DMS114 treated with DMSO at 0.1 percent for 48 hours (cell line): ENCODE measurements at regions not wholly inside any gene's neighbourhood (a gene's known extent, or its start where the extent isn't known, plus 50 kb on each side); places are given as distances from the start of the nearest gene placed in this dataset.
A peak's percentile ranks its signal among the peaks of the same experiment; 100 is the strongest.

Experiments
- DNase-seq: peaks from one replicate; lab custom pipeline; 2025; ENCODE audit not compliant: unreplicated experiment; lab: John Stamatoyannopoulos, UW

DNA sequence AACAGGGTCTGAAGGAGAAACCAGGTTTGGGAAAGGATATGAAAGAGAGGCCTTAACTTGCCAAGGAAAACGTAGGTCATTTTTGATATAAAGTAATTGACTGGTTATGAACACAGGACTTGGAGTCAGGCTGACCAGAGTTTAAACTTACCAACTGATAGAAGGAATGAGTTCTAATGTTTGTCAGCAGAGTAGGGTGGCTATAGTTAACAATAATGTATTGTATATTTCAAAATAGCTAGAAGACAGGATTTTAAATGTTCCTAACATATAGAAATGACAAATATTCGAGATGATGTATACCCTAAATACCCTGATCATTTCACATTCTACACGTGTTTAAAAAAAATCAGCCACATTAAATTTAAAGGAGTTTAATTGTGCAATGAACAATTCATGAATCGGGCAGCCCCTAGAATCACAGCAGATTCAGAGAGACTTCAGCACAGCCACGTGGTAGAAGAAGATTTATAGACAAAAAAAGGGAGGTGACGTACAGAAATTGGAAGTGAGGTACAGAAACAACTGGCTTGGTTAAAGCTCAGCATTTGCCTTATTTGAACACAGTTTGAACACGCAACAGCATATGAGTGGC lies 52.5 kb upstream of the PLEKHG7 start:
- no peak for DNase-seq

DNA sequence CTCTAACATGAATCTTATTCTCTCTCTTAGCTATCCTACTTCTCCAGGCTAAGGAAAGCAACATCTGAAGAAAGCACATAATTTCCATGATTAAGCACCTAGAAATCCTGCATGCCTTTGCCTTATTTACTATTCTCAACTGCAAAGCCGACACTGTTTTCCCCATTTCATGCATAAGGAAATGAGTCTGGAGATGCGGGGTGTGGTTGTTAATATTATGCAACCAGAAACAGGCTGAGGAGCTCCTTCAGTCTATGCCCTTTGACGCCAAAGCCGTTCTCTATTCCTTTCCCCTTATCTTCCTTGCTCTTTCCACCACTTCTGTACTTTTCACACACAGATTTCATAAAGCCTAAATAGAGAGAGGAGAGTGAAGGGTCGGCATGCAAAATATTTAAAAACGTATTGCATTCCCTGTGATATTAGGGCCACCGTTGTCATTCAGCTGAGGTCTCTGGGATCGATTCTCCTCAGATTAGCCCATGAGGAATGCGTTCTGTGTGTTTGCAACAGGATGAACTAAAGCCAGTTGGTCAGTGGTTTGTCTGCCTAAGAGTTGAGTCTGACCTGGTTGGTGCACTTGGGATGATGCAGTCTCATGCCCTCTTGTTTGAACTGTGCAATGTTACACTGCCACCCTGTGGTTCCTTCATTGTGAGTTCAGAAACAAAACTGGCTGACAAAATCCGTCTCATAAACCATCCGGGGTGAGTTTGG lies 53.1 kb upstream of the PLEKHG7 start:
- peak; percentile 60 for DNase-seq

DNA sequence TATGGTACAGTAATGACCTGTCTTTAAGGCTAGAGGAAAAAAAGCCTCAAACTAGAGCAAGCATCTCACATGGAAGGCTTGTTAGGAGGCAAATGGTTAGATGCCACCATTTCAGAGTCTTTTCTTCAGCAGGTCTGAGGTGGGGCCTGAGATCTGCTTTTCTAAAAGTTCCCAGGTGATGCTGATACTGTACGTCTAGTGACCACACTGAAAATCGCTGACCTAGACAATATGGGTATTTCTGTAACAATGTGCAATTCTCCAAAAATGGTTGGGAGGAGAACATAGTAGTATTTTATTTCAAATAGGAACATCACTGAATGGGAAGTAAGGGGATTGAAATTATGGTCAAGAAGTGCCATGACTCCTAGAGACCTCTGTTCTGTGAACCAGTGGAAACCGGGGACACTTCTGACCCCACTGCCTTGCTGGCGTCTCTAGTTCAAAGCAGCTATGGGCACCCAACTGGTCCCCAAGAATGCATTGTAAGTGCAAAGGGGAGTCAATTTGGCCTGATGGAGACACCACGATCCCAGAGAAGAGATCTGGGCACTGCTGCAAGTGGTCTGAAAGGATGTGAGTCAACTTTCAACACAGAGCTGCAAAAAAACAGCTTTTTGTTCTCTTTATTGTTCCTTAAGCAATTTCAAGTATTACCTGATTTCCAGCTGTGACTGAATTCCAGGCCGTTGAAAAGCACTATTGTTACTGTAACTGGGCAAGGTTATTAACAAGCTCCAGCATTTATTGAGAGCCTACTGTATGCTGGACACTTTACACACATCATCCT lies 54.4 kb upstream of the PLEKHG7 start:
- DNase-seq, result no peak

DNA sequence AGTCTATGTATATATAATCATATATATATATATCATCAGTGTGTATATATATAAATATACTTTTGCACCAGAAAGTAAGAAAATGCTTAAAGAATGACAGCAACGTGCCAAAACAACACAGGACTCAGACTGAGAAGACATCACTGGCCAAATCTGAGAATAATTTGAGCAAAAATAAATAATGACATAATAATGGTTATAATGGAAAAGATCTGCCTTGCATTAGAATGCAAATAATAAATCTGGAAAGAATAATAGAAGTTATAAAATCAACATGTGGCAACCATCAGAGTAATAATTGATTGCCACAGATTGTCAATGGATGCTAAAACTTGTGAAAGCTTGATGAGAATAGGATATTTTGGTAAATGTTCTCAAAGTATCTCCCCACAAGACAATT lies 61.5 kb upstream of the PLEKHG7 start:
- no peak for DNase-seq

DNA sequence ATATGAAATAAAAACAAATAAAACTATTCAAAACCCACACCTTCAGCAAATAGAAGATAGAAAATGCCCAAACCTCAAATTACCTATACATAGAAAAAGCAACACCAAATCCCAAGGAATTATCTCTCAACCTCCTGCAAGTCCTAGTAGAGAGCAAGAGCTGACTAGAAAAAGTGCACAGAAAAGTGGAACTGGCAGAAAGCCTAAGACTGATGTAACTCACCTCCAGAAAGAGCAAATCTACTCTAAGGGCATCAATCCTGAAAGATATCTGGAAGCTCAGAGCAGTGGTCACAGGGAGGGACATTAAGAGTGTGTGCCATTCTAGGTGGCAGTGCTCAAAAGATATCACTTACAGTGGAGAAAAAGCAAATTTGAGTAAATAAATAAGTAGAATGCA lies 62.1 kb upstream of the PLEKHG7 start:
- no peak for DNase-seq

DNA sequence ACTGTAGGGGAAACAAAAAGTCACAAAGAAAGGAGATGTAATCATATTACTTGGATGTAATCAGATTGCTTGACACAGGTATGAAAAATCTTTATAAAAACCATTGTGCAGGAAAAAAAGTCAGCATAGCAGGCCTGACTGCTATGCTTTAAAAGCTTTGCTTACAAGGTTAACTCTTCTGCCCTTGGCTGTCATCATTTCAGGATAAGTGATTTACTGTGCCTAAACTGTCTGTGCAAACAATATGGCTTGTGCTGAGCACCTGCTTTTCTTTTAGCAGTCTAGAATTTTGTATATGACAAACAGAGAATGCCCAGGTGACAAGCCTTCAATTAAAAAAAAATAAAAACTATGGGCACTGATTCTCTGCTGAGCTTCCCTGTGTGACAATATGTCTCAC lies 63.8 kb upstream of the PLEKHG7 start:
- DNase-seq, result no peak

DNA sequence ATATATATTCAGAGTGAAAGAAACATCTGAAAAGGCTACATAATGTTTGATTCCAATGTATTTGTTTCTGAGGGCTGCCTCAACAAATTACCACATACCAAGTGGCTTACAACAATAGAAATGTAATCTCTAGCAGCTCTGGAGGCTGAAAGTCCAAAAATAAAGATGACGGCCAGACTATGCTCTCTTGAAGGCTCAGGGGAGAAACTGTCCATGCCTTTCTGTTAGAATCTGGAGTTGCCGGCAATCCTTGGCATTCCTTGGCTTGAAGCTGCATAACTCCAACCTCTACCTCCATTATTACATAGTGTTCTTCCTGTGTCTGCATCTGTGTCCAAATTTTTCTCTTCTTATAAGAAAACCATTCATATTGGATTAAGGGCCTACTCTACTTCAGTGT lies 68.1 kb upstream of the PLEKHG7 start:
- no peak for DNase-seq

DNA sequence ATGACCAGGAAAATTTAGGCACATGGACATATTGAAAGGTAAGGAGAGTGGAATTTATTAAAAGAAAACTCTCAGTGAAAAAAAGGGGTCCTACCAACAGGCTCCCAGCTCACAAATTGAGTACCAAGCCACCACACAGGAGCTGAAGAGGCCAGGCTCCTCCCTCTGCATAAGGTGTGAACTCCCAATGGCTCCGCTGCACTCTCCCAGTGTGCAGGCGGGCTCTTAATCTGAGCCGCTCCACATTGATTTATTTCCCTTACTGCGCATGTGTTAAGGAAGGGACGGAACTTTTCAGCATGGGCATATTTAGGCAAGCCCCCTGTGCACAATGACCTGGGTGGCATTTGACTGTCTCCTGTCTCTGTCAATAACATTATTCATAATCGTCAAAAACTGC lies 68.6 kb upstream of the PLEKHG7 start:
- DNase-seq, result no peak

DNA sequence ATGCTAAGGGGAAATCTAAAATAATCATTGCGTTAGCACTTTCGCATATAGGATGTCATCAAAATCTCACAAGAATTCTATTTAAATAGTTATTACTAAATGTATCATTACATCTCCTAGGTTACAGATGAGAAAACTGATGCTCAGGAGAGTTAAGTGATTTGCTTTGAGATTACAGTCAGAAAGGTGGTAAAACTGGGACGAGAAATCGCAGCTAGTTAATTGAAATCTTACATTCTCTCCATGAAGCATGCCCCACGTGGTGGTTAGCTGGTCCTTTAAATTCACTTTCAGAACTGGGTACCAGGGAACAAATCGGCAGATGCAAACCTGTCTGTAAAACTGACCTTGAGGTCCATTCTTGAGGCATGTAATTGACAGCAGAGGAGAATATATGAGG lies 71.8 kb upstream of the PLEKHG7 start:
- DNase-seq, result no peak

DNA sequence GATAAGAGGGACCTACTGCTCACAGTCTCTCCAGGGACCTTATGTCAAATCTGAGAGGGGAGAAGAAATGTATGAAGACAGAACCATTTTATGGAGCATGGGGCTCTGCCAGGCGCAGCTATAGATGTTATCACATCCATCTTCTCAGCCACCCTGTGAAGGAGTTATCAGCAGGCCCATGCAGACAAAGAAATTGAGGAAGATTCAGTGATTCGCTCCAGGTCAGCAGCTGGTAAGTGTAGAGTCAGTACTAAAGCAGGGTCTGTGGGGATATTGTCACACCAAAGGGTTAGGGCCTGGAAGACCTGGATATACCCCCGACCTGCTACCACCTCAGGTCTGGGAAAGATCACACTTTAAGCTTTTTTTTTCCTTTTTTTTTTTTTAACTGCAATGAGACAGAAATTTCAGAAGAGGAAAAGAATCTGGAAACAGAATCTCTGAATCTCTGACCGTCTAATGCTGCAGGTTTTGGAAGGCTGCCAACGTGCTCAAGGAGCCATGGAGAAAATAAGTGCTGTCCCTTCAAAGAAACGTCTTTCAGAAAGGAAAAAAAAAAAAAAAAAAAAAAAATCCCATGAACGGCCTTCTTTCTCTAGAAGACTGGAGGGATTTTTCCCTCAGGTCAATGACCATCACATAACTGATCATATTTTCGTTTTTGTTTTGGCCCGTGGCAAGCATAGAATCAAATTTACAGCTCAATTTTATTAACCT lies 73.3 kb upstream of the PLEKHG7 start:
- DNase-seq, result no peak

DNA sequence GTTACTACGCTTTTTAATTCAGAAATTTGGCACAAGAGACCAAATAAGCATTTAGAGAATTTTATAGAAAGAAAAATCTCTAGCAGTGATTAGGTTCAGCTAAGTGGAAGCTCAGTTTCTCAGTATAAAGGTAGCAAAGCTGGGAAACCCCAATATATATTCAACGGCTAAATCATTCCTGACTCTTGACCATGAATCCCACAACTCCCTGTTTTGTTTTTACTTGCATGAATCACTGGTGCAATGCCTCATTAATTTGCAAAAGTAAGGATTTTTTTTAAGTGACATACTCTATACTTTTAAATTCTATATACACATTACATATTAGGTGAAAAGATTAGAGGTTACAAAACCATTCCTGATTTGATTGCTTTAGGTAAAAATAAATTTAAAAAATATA lies 74.3 kb upstream of the PLEKHG7 start:
- DNase-seq, result no peak

DNA sequence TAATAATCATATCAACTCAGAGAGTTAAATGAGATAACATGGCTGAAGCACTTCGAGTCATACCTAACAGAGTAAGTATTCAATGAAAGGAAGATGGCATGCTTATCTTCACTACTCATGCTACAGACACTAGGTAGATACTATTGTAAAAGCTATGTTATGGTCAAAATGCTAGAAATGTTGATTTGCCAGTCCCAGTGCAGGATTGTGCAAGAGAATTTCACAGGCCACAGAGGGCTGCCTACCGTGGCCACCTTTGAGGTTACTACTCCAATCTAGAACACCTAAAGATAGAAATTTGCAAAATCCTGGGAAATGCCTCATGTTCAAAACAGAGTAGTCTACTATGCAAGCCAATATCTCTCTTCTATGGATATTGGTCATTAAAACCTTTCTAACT lies 75.3 kb upstream of the PLEKHG7 start:
- DNase-seq, result no peak

DNA sequence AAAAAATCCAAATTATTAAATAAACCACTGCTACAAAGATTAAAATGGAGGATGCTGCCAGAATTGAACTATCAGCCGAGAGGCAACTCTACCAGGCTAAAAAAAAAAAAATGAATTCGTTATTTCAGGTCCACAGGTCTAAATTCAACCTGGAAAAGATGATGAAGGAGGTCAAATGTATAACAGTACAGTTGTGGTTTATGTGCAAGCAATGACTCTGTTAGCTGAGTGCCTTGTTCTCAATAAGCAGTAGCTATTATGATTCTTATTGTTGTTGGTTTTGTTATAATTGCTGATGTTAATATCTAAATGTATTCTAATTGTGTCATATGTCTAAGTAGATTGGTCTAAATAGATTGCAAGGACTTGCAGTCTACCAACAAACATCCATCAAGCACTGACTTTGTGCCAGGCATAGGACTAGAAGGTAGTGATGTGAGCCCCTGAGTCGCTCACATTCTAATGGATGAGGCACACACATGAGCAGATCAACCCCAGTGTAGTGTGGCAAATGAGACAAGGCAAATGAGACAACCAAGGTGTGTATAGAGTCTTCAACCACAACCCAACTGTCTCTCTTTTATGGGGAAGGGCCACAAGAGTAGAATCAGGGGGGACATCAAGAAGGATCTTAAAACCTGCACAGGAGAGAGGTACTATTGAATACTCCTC lies 77.0 kb upstream of the PLEKHG7 start:
- DNase-seq, result no peak

DNA sequence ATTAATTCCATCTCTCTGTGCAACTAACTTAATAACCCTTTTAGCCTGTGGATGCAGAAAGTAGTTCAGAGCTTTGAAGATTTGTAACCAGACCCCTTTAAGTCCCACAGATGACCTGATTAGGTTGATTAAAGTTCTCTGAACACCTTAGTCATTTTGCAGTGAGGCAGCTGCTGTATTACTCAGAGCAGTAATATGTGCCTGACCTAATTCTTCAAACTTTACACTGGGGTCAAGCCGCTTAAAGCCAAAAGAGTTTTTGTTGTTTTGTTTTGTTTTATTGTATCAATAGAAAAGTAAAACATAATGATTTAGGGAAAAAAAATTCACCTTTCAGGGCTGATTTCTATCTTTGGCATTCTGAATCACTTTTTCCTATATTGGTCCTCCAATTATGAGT lies 78.6 kb upstream of the PLEKHG7 start:
- DNase-seq, result no peak

DNA sequence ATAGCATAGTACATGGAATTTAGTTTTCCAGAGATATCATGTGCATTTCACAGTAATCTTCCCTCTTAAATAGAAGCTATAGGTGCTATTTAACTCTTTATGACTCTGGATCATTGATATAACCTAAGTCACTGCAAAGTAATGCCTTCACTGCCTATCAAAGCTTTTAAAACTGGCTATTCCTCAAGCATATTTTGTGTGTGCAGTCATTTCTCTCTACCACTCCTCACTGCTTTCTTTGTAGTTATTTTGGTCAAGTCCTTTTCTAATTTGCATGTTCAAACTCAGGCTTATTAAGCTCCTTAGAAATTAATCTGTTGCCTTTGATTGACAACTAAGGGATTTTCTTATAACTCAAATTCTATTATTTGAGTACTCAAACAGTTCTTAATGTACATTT lies 79.4 kb upstream of the PLEKHG7 start:
- no peak for DNase-seq

DNA sequence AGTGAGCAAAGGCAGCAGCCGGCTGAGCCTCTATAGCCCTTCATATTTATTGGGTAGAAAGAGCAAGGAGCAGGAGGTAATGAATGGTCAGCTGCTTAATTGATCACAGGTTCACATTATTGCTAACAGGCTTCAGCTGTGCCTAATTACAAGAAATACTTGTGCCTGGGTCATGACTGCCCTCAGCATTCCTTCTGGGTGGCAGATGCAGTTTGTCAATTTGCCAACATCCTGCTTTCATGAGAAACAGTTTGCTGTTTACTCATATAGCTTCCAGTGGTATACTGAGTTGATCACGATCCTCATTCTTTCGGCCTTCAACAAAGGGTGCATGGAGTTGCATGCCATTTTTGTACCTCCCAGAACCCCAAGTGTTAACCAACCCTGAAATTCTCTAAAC lies 81.0 kb upstream of the PLEKHG7 start:
- no peak for DNase-seq

DNA sequence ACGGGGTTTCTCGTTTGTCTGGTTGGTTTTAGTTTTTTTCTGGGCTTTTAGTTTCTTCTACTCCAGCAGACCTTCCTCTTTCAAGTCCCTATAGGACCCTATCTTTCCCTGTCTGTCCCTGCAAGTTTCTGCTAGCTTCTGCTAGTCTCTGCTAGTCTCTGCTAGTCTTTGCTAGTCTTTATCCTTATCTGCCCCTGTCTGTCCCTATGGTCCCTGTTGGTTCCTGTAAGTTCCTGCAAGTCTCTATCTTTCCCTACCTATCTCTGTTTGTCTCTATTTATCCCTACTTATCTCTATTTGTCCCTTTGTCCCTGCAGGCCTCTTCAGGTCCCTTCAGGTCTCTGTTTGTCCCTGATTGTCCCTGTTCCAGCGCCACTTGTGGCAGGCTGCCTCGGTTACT lies 81.5 kb upstream of the PLEKHG7 start:
- DNase-seq, result no peak

DNA sequence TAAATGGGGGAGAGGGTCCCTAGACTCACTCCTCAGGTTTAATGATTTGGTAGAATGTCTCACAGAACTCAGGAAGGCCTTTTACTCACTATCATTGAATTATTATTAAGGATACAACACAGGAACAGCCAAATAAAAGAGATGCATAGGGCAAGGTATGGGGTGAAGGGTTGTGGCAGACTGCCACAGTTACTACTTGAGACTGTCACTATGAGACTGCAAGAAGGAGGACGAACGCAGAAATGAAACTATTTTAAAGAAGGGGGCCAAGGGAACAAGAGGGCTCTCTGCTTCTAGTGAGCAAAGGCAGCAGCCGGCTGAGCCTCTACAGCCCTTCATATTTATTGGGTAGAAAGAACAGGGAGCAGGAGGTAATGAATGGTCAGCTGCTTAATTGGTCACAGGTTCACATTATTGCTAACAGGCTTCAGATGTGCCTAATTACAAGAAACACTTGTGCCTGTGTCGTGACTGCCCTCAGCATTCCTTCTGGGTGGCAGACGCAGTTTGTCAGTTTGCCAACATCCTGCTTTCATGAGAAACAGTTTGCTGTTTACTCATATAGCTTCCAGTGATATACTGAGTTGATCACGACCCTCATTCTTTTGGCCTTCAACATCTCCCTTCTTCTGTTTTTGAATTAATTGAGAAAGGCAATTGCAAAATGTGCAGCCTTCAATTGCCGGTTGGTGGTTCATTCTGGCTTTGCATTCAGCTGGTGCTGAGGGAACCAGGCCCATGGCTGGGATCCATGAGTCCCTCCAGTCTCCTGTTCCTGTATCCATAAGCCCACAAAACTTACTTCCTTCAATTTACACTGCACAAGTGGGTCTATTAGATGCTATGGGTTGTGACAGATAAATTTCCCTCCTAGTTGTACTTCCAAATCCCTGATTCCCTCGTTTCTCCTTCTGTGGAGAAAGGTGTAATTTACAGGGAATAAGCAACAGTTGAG lies 82.8 kb upstream of the PLEKHG7 start:
- no peak for DNase-seq

DNA sequence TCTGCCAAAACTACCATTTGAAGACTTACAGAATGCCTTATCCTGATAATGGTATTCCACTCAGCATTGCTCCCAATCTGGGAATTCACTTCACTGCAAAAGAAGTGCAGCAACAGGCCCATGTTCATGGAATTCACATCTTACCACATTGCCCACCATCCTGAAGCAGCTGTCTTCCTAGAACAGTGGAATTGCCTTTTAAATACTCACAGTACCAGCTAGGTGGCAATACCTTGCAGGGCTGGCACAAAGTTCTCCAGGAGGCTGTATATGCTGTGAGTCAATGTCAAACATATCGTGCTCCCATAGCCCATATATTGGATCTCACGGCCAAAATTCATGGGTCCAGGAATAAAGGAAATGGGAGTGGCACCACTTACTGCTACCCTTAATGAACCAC lies 83.8 kb upstream of the PLEKHG7 start:
- DNase-seq, result no peak

DNA sequence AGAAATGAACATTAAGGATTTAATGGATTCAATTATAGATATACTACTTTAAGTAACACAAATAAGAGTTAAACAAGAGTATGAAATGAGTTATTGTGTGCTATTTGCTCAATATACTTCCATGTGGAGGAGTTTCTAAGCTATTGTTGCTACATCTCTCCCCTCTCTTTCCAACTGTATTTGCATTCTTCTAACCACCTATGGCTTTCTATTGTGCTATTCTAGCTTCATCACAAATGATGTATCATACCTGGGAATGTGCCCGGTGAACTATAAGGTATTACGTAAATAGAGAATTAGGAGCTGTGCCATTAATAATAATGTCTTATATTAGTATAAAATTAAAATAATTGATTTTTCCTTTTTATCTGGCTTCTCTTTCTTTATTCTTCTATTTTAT lies 87.1 kb upstream of the PLEKHG7 start:
- DNase-seq, result no peak
